ENCODE measurements at regions not wholly inside any gene's neighbourhood (a gene's known extent, or its start where the extent isn't known, plus 50 kb on each side); places are given as distances from the start of the nearest gene placed in this dataset.

DNA sequence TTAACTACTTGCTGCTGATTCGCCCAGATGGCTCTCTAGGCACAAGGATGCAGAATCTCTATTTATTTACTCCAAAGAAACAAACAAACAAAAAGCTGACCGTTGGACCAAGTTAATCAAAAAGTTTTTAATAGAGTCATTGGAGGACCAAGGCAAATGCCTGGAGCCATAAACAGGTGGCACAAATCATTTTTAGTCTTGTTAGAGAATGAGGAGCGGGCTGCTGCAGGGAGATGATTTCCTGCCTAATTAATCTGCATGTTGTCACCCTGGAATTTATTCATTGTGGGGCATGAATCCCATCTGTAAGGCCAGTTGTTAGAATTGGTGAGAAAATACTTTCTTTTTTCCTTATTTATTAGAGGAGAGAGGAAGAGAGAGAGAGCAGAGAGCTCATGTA, 147.4 kb upstream of the GATB start:
- H3K27ac ChIP-seq (ENCODE audit: low read depth, low read length) = no peak overlapping the region
- H3K9ac ChIP-seq (ENCODE audit: low read depth in 1 of 2, low read length in 2 of 2) = no peak overlapping the region
- H3K27me3 ChIP-seq (ENCODE audit: control insufficient read depth in 1 of 2, insufficient read depth in 2 of 2, low read length in 2 of 2) = no peaks in the 10 kb centered on the region
- H3K4me3 ChIP-seq (ENCODE audit: low read depth in 1 of 2, low read length in 2 of 2) = no peak overlapping the region
- no peaks in the 10 kb centered on the region for H3K4me1 ChIP-seq (ENCODE audit: control insufficient read depth in 1 of 2, insufficient read depth in 2 of 2, low read length in 2 of 2)
- no peaks in the 10 kb centered on the region for H3K36me3 ChIP-seq (ENCODE audit: control insufficient read depth in 1 of 2, insufficient read depth in 2 of 2, low read length in 2 of 2)
- H3K9me3 ChIP-seq (ENCODE audit: control insufficient read depth in 1 of 2, low read length in 2 of 2) = no peaks in the 10 kb centered on the region

DNA sequence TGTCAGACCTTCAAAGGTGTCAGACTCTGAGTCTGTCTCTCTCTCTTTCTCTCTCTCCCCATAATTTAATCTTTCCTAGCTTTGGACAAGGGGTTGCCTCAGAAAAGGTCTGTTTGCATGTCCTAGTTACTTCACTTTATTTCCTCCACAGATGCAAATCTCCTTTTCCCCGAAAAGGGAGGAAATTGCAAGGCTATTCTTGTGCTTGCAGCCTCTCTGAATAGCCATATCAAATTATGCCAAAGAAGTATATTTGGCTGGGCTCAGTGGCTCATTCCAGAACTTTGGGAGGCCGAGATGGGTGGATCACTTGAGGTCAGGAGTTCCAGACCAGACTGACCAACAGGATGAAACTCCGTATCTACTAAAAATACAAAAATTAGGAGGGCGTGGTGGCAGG, 145.6 kb upstream of the GATB start:
- Histone ChIP-seq H3K27me3 (ENCODE audit: control insufficient read depth in 1 of 2, insufficient read depth in 2 of 2, low read length in 2 of 2) (no peaks in the 10 kb centered on the region), H3K36me3 (ENCODE audit: control insufficient read depth in 1 of 2, insufficient read depth in 2 of 2, low read length in 2 of 2) (no peaks in the 10 kb centered on the region), H3K4me1 (ENCODE audit: control insufficient read depth in 1 of 2, insufficient read depth in 2 of 2, low read length in 2 of 2) (no peaks in the 10 kb centered on the region), H3K9me3 (ENCODE audit: control insufficient read depth in 1 of 2, low read length in 2 of 2) (no peaks in the 10 kb centered on the region), H3K9ac (ENCODE audit: low read depth in 1 of 2, low read length in 2 of 2) (no peak overlapping the region), H3K27ac (ENCODE audit: low read depth, low read length) (no peak overlapping the region), H3K4me3 (ENCODE audit: low read depth in 1 of 2, low read length in 2 of 2) (no peak overlapping the region)

DNA sequence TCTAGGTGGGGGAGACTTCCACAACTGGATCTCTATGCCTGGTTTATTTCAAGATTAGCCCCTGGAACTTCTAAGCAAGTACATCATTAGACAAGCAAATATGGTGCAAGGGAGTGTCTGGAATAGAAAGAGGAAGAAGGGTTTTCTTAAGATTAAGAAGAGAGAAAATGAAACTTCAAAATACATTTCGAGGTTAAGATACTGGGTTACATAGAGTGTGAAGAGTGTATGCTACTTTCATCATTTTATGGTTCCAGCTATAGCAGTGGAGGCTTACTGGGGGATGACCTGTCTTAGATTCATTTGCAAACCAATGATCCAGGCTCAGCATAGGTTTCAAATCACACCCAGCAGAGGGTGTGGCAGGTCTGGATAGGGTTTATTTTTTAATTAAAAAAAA, 144.4 kb upstream of the GATB start:
- Histone ChIP-seq H3K4me1 (ENCODE audit: control insufficient read depth in 1 of 2, insufficient read depth in 2 of 2, low read length in 2 of 2) (no peaks in the 10 kb centered on the region), H3K9ac (ENCODE audit: low read depth in 1 of 2, low read length in 2 of 2) (no peak overlapping the region), H3K36me3 (ENCODE audit: control insufficient read depth in 1 of 2, insufficient read depth in 2 of 2, low read length in 2 of 2) (no peaks in the 10 kb centered on the region), H3K27me3 (ENCODE audit: control insufficient read depth in 1 of 2, insufficient read depth in 2 of 2, low read length in 2 of 2) (no peaks in the 10 kb centered on the region), H3K4me3 (ENCODE audit: low read depth in 1 of 2, low read length in 2 of 2) (no peak overlapping the region), H3K27ac (ENCODE audit: low read depth, low read length) (no peak overlapping the region), H3K9me3 (ENCODE audit: control insufficient read depth in 1 of 2, low read length in 2 of 2) (no peaks in the 10 kb centered on the region)

DNA sequence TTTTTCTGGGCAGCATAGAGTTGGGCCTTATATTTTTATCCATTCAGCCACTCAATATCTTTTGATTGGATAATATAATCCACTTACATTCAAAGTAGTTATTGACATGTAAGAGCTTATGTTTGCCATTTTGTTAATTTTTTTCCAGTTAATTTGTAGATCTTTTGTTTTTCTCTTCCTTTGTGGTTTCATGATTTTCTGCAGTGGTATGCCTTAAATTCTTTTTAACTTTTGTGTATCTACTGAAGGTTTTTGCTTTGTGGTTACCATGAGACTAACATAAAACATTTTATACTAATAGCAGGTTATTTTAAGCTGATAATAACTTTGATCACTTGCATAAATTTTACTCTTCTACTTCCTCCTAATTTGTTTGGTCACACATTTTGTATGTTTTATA, 140.8 kb upstream of the GATB start:
- no peak overlapping the region for H3K9ac ChIP-seq (ENCODE audit: low read depth in 1 of 2, low read length in 2 of 2)
- no peak overlapping the region for H3K27ac ChIP-seq (ENCODE audit: low read depth, low read length)
- no peaks in the 10 kb centered on the region for H3K4me1 ChIP-seq (ENCODE audit: control insufficient read depth in 1 of 2, insufficient read depth in 2 of 2, low read length in 2 of 2)
- no peaks in the 10 kb centered on the region for H3K9me3 ChIP-seq (ENCODE audit: control insufficient read depth in 1 of 2, low read length in 2 of 2)
- no peaks in the 10 kb centered on the region for H3K36me3 ChIP-seq (ENCODE audit: control insufficient read depth in 1 of 2, insufficient read depth in 2 of 2, low read length in 2 of 2)
- H3K4me3 ChIP-seq (ENCODE audit: low read depth in 1 of 2, low read length in 2 of 2) = no peak overlapping the region
- no peaks in the 10 kb centered on the region for H3K27me3 ChIP-seq (ENCODE audit: control insufficient read depth in 1 of 2, insufficient read depth in 2 of 2, low read length in 2 of 2)

DNA sequence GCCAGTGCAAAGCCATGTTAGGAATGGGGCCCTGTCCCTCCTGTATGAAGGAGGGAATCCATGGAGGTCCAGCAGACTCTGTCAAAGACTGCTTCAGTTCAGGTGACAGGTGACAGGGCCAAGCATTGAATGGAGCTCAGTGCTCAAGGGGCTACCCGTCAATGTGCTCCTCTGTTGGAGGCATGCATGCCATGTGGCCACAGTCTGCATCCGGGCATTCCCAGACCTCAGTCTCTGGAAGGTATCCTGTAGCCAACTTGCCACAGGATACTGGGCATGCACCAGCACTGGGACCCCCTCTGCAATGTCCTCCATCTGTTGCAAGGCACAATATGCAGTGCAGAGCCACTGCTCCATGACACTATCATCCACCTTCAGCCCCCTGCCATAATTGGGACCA, 136.1 kb upstream of the GATB start:
- H3K9me3 ChIP-seq (ENCODE audit: control insufficient read depth in 1 of 2, low read length in 2 of 2) = no peaks in the 10 kb centered on the region
- no peaks in the 10 kb centered on the region for H3K36me3 ChIP-seq (ENCODE audit: control insufficient read depth in 1 of 2, insufficient read depth in 2 of 2, low read length in 2 of 2)
- no peaks in the 10 kb centered on the region for H3K27me3 ChIP-seq (ENCODE audit: control insufficient read depth in 1 of 2, insufficient read depth in 2 of 2, low read length in 2 of 2)
- H3K4me3 ChIP-seq (ENCODE audit: low read depth in 1 of 2, low read length in 2 of 2) = no peak overlapping the region
- no peak overlapping the region for H3K27ac ChIP-seq (ENCODE audit: low read depth, low read length)
- no peaks in the 10 kb centered on the region for H3K4me1 ChIP-seq (ENCODE audit: control insufficient read depth in 1 of 2, insufficient read depth in 2 of 2, low read length in 2 of 2)
- H3K9ac ChIP-seq (ENCODE audit: low read depth in 1 of 2, low read length in 2 of 2) = no peak overlapping the region

DNA sequence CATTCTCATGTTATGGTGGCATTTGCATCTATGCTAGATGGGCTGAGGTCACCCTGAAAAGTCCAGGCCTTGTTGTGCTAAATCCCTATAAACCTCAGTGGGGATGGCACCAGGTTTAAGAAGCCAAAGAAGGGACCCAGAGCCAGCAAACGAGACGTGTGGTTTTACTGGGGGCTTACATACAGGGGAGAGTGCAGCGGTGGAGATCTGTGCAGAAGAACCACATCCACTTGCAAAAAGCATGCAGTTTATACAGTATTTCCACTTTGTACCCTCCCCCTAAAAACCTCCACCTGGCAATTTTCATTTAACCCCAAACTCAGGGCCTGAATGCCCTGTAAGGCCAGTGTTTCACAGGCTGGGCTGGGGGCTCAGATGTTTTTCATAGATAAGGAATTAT, 134.9 kb upstream of the GATB start:
- Histone ChIP-seq H3K27ac (ENCODE audit: low read depth, low read length) (no peak overlapping the region), H3K9ac (ENCODE audit: low read depth in 1 of 2, low read length in 2 of 2) (no peak overlapping the region), H3K9me3 (ENCODE audit: control insufficient read depth in 1 of 2, low read length in 2 of 2) (no peaks in the 10 kb centered on the region), H3K27me3 (ENCODE audit: control insufficient read depth in 1 of 2, insufficient read depth in 2 of 2, low read length in 2 of 2) (no peaks in the 10 kb centered on the region), H3K36me3 (ENCODE audit: control insufficient read depth in 1 of 2, insufficient read depth in 2 of 2, low read length in 2 of 2) (no peaks in the 10 kb centered on the region), H3K4me1 (ENCODE audit: control insufficient read depth in 1 of 2, insufficient read depth in 2 of 2, low read length in 2 of 2) (no peaks in the 10 kb centered on the region), H3K4me3 (ENCODE audit: low read depth in 1 of 2, low read length in 2 of 2) (no peak overlapping the region)

DNA sequence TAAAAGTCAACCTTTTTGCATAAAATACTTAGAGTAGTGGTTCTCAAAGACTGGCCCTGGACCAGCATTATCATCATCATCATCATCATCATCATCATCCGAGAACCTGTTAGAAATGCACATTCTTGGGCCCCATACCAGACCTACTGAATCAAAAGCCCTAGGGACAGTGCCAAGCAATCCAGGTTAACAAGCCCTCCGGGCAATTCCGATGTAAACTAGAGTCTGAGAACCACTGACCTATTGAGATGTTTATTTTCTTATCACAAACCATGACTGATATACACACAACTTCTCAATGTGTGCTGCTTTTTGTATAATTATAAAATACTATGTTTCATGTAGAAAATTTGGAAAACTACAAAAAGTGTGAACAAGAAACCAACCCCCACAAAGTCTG, 133.4 kb upstream of the GATB start:
- Histone ChIP-seq H3K4me3 (ENCODE audit: low read depth in 1 of 2, low read length in 2 of 2) (no peak overlapping the region), H3K27ac (ENCODE audit: low read depth, low read length) (no peak overlapping the region), H3K9ac (ENCODE audit: low read depth in 1 of 2, low read length in 2 of 2) (no peak overlapping the region), H3K36me3 (ENCODE audit: control insufficient read depth in 1 of 2, insufficient read depth in 2 of 2, low read length in 2 of 2) (no peaks in the 10 kb centered on the region), H3K4me1 (ENCODE audit: control insufficient read depth in 1 of 2, insufficient read depth in 2 of 2, low read length in 2 of 2) (no peaks in the 10 kb centered on the region), H3K27me3 (ENCODE audit: control insufficient read depth in 1 of 2, insufficient read depth in 2 of 2, low read length in 2 of 2) (no peaks in the 10 kb centered on the region), H3K9me3 (ENCODE audit: control insufficient read depth in 1 of 2, low read length in 2 of 2) (no peaks in the 10 kb centered on the region)

DNA sequence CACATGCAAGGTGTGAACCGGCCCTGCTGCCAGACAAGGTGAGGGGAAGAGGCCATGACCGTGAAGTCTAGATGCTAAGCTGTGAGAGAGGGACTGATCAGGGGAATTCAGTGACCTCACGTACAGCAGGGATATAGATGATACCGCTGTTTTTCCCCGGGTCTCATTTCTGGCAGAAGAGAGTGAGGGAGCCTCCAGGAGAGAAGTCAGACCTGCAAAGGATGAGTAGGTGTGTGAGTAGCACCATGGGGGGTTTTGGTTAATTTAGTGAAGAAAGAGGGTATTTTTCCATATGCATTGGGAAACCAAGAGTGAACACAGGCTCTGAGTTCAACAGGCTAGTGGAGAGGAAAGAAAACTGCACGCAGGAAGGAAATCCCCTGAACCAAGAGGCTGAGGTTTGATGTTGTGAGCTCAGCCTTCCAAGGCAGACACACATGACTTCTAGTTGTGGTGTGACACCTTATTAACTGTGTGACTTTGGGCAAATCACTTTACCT, 127.6 kb upstream of the GATB start:
- no peak overlapping the region for H3K27ac ChIP-seq (ENCODE audit: low read depth, low read length)
- no peaks in the 10 kb centered on the region for H3K36me3 ChIP-seq (ENCODE audit: control insufficient read depth in 1 of 2, insufficient read depth in 2 of 2, low read length in 2 of 2)
- H3K9ac ChIP-seq (ENCODE audit: low read depth in 1 of 2, low read length in 2 of 2) = no peak overlapping the region
- H3K4me1 ChIP-seq (ENCODE audit: control insufficient read depth in 1 of 2, insufficient read depth in 2 of 2, low read length in 2 of 2) = no peaks in the 10 kb centered on the region
- no peaks in the 10 kb centered on the region for H3K27me3 ChIP-seq (ENCODE audit: control insufficient read depth in 1 of 2, insufficient read depth in 2 of 2, low read length in 2 of 2)
- H3K9me3 ChIP-seq (ENCODE audit: control insufficient read depth in 1 of 2, low read length in 2 of 2) = no peaks in the 10 kb centered on the region
- H3K4me3 ChIP-seq (ENCODE audit: low read depth in 1 of 2, low read length in 2 of 2) = no peak overlapping the region

DNA sequence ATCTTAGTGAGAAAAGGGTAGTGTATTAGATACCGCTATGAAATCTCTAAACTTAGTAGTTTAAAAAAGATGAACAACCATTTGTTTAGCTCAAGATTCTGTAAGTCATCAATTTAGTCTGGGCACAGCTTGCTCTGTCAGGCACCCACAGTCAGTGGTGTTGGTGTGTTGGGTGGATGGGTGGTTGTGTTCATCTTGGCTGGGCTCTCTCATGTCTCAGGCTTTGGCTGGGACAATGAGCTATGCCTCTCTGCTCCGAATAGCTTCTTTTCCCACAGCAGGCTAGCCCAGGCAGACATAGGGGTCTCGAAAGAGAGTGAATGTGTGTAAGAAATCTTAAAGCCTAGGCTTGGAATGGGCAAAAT, 127.0 kb upstream of the GATB start:
- H3K9ac ChIP-seq (ENCODE audit: low read depth in 1 of 2, low read length in 2 of 2) = no peak overlapping the region
- no peaks in the 10 kb centered on the region for H3K36me3 ChIP-seq (ENCODE audit: control insufficient read depth in 1 of 2, insufficient read depth in 2 of 2, low read length in 2 of 2)
- no peak overlapping the region for H3K27ac ChIP-seq (ENCODE audit: low read depth, low read length)
- no peaks in the 10 kb centered on the region for H3K4me1 ChIP-seq (ENCODE audit: control insufficient read depth in 1 of 2, insufficient read depth in 2 of 2, low read length in 2 of 2)
- no peak overlapping the region for H3K4me3 ChIP-seq (ENCODE audit: low read depth in 1 of 2, low read length in 2 of 2)
- H3K27me3 ChIP-seq (ENCODE audit: control insufficient read depth in 1 of 2, insufficient read depth in 2 of 2, low read length in 2 of 2) = no peaks in the 10 kb centered on the region
- no peaks in the 10 kb centered on the region for H3K9me3 ChIP-seq (ENCODE audit: control insufficient read depth in 1 of 2, low read length in 2 of 2)

DNA sequence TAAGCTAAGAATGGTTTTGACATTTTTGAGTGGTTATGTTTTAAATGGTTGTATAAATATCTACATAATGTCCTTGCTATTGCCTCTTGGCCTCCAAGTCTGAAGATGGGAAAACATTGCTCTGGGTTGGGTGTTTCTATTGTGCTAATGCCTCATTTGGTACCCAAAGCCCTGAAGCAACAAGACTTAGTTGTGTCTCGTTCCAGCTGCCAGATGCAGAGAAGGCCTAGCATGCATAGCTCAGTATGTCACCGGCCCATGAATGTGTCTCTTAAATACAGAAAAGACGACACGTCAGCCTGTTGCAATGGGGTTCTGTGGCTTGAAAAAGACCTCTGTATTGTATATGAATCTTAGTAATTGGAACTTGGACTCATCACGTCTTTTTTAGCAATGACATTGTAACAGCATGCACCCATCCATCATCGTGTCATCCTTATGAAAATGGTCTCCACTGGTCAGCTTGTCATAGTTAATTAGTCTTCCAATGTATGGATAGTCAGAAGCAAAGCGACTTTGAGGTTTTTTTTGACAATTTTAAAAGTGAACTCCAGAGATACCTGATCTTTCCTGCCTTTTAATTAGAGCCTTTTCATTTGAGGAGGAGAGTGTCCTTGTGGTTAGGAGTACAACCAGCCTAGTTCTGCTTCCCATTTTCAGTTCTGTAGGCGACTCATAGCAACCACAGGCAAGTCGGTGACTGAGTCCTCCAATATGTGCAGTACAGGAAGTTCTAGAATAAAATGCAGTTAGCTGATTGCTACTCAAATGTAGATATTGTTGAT, 126.4 kb upstream of the GATB start:
- Histone ChIP-seq H3K36me3 (ENCODE audit: control insufficient read depth in 1 of 2, insufficient read depth in 2 of 2, low read length in 2 of 2) (no peaks in the 10 kb centered on the region), H3K9me3 (ENCODE audit: control insufficient read depth in 1 of 2, low read length in 2 of 2) (no peaks in the 10 kb centered on the region), H3K9ac (ENCODE audit: low read depth in 1 of 2, low read length in 2 of 2) (no peak overlapping the region), H3K4me1 (ENCODE audit: control insufficient read depth in 1 of 2, insufficient read depth in 2 of 2, low read length in 2 of 2) (no peaks in the 10 kb centered on the region), H3K27ac (ENCODE audit: low read depth, low read length) (no peak overlapping the region), H3K27me3 (ENCODE audit: control insufficient read depth in 1 of 2, insufficient read depth in 2 of 2, low read length in 2 of 2) (no peaks in the 10 kb centered on the region), H3K4me3 (ENCODE audit: low read depth in 1 of 2, low read length in 2 of 2) (no peak overlapping the region)

Measured in duodenal mucosa (tissue), 2 donors.